ENCODE measurements at regions not wholly inside any gene's neighbourhood (a gene's known extent, or its start where the extent isn't known, plus 50 kb on each side); places are given as distances from the start of the nearest gene placed in this dataset.

DNA sequence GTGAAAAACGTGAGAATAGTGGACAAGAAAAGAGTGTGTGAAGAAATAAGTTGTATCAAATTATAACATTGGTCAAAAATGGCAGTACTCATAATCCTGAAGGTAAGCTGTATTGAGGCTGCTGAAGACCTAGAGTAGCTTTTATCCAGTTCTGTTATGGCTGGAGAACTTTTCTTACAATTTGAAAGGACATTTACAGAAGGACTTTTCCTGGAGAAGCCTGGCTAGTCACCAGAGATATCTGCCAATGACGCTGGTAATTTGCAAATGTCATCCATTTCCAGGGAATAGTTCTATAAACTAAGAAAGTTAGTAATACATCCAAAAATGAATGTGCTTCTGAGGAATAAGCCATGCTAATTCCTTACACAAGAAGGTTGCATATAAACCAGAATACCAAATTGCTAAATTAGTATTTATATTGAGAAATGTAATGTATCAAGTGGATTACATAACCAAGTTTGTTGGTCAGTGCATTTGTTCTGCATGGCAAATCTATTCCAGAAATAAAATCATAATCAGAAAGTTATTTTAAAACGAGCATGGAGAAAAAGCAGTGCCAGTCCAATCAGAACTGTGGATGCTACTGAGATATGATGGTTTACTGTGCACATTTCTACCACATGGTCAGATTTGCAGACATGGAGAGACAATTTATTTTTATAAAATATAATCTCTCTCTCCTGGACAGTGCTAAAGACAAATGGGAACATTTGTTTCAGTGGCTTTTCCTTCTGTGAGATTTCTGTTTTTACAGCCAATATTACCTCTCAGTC, 743.7 kb upstream of the HS3ST1 start:
- TF ChIP-seq, protein P1, sequence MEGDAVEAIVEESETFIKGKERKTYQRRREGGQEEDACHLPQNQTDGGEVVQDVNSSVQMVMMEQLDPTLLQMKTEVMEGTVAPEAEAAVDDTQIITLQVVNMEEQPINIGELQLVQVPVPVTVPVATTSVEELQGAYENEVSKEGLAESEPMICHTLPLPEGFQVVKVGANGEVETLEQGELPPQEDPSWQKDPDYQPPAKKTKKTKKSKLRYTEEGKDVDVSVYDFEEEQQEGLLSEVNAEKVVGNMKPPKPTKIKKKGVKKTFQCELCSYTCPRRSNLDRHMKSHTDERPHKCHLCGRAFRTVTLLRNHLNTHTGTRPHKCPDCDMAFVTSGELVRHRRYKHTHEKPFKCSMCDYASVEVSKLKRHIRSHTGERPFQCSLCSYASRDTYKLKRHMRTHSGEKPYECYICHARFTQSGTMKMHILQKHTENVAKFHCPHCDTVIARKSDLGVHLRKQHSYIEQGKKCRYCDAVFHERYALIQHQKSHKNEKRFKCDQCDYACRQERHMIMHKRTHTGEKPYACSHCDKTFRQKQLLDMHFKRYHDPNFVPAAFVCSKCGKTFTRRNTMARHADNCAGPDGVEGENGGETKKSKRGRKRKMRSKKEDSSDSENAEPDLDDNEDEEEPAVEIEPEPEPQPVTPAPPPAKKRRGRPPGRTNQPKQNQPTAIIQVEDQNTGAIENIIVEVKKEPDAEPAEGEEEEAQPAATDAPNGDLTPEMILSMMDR (conservative IDR thresholded peaks at IDR 0.05; ENCODE audit: low read depth, low read length): no peak
- TF ChIP-seq EZH2 (IDR thresholded peaks at IDR 0.05; ENCODE audit: low read length, unreplicated experiment): no peak

All from PC-3 (cell line).